H9 (cell line): ENCODE measurements at regions not wholly inside any gene's neighbourhood (a gene's known extent, or its start where the extent isn't known, plus 50 kb on each side); places are given as distances from the start of the nearest gene placed in this dataset.

Source experiments
- DNase-seq: peaks from one replicate; pipeline ENCODE4 v3.0.0-alpha.2; 2017
- H2AFZ ChIP-seq: one replicate; pipeline ENCODE4 v1.6.1; 2013; ENCODE audit warnings: mild to moderate bottlenecking, low read length, control low read depth, moderate library complexity
- H2AK5ac ChIP-seq: 2 replicates; pipeline ENCODE4 v1.6.1; 2013; ENCODE audit warnings: low read length, control low read depth, mixed read lengths; ENCODE audit not compliant: insufficient read length
- H2BK120ac ChIP-seq: one replicate; pipeline ENCODE4 v1.6.1; 2013; ENCODE audit warnings: low read depth, mild to moderate bottlenecking, low read length, control low read depth, inconsistent platforms; ENCODE audit not compliant: poor library complexity, severe bottlenecking
- H2BK12ac ChIP-seq: 2 replicates; pipeline ENCODE4 v1.6.1; 2013; ENCODE audit warnings: low read length, control low read depth, mixed read lengths, low read depth; ENCODE audit not compliant: insufficient read length
- H2BK15ac ChIP-seq: 2 replicates; pipeline ENCODE4 v1.6.1; 2013; ENCODE audit warnings: low read depth, low read length, control low read depth
- H2BK20ac ChIP-seq: one replicate; pipeline ENCODE4 v1.6.1; 2013; ENCODE audit warnings: low read depth, mild to moderate bottlenecking, low read length, control low read depth, inconsistent platforms; ENCODE audit not compliant: poor library complexity, severe bottlenecking
- H2BK5ac ChIP-seq: 2 replicates; pipeline ENCODE4 v1.6.1; 2013; ENCODE audit warnings: low read length, control low read depth, mixed read lengths; ENCODE audit not compliant: insufficient read length
- H3K14ac ChIP-seq: 2 replicates; pipeline ENCODE4 v1.6.1; 2013; ENCODE audit warnings: low read length, control low read depth; ENCODE audit not compliant: insufficient read depth
- H3K18ac ChIP-seq: 2 replicates; pipeline ENCODE4 v1.6.1; 2013; ENCODE audit warnings: low read depth, mild to moderate bottlenecking, mixed read lengths, low read length, control low read depth; ENCODE audit not compliant: insufficient read length
- H3K23ac ChIP-seq: 2 replicates; pipeline ENCODE4 v1.6.1; 2013; ENCODE audit warnings: low read length, control low read depth, mixed read lengths, low read depth; ENCODE audit not compliant: insufficient read length
- H3K23me2 ChIP-seq: 2 replicates; pipeline ENCODE4 v1.6.1; 2013; ENCODE audit warnings: low read depth, mild to moderate bottlenecking, mixed read lengths, low read length, control low read depth; ENCODE audit not compliant: insufficient read length, poor library complexity, severe bottlenecking
- H3K27ac ChIP-seq: 2 replicates; pipeline ENCODE4 v1.5.1; 2013; ENCODE audit warnings: low read length, control low read depth, mixed read lengths, low read depth; ENCODE audit not compliant: insufficient read length
- H3K27me3 ChIP-seq: 2 replicates; pipeline ENCODE4 v1.6.1; 2013; ENCODE audit warnings: low read length, control low read depth, inconsistent platforms; ENCODE audit not compliant: insufficient read depth
- H3K4ac ChIP-seq: 2 replicates; pipeline ENCODE4 v1.6.1; 2013; ENCODE audit warnings: low read depth, mild to moderate bottlenecking, control low read depth, inconsistent platforms, low read length, moderate library complexity
- H3K4me1 ChIP-seq: 2 replicates; pipeline ENCODE4 v1.6.1; 2013; ENCODE audit warnings: low read length, control low read depth, inconsistent platforms; ENCODE audit not compliant: insufficient read depth
- H3K4me2 ChIP-seq: 2 replicates; pipeline ENCODE4 v1.6.1; 2013; ENCODE audit warnings: low read length, control low read depth, mixed read lengths; ENCODE audit not compliant: insufficient read length, insufficient read depth
- H3K56ac ChIP-seq: 2 replicates; pipeline ENCODE4 v1.6.1; 2013; ENCODE audit warnings: low read depth, mild to moderate bottlenecking, mixed read lengths, low read length, control low read depth; ENCODE audit not compliant: insufficient read length
- H3K79me1 ChIP-seq: 2 replicates; pipeline ENCODE4 v1.6.1; 2013; ENCODE audit warnings: low read depth, mild to moderate bottlenecking, moderate library complexity, low read length, control low read depth, inconsistent platforms; ENCODE audit not compliant: insufficient read depth, poor library complexity, severe bottlenecking
- H3K79me2 ChIP-seq: 2 replicates; pipeline ENCODE4 v1.6.1; 2013; ENCODE audit warnings: low read length, control low read depth, inconsistent platforms; ENCODE audit not compliant: insufficient read depth
- H3K9ac ChIP-seq: 2 replicates; pipeline ENCODE4 v1.6.1; 2013; ENCODE audit warnings: low read length, control low read depth, mixed read lengths; ENCODE audit not compliant: insufficient read length; ENCODE audit errors: extremely low read depth
- H3K9me3 ChIP-seq: one replicate; pipeline ENCODE4 v1.6.1; 2013; ENCODE audit warnings: low read depth, low read length, inconsistent platforms; ENCODE audit not compliant: control insufficient read depth
- H3T11ph ChIP-seq: one replicate; pipeline ENCODE4 v1.6.1; 2013; ENCODE audit warnings: mild to moderate bottlenecking, low read length, control low read depth, inconsistent platforms
- H4K20me1 ChIP-seq: one replicate; pipeline ENCODE4 v1.6.1; 2013; ENCODE audit not compliant: control insufficient read depth, insufficient read length, insufficient read depth
- H4K5ac ChIP-seq: 2 replicates; pipeline ENCODE4 v1.6.1; 2013; ENCODE audit warnings: low read depth, mild to moderate bottlenecking, mixed read lengths, low read length, control low read depth; ENCODE audit not compliant: insufficient read length
- H4K8ac ChIP-seq: replicated peaks from 2 replicates; pipeline ENCODE4 v1.6.1; 2013; ENCODE audit warnings: low read length, control low read depth, mixed read lengths, low read depth; ENCODE audit not compliant: insufficient read length
- H4K91ac ChIP-seq: 2 replicates; pipeline ENCODE4 v1.6.1; 2013; ENCODE audit warnings: low read depth, mild to moderate bottlenecking, moderate library complexity, mixed read lengths, low read length, control low read depth; ENCODE audit not compliant: insufficient read length
- H3K27ac Mint-ChIP-seq, 3 experiments: 2 replicates in 2 of 3; 3 replicates in 1 of 3; pipeline ENCODE4 v1.8.0; 2020 to 2021; ENCODE audit warnings: mixed read lengths in 3 of 3, mild to moderate bottlenecking in 1 of 3, moderate library complexity in 1 of 3
- H3K27me3 Mint-ChIP-seq: 2 replicates; pipeline ENCODE4 v1.8.0; 2021; ENCODE audit warnings: low read depth, mild to moderate bottlenecking, moderate library complexity, mixed read lengths
- H3K36me3 Mint-ChIP-seq, 3 experiments: 2 replicates in 2 of 3; 3 replicates in 1 of 3; pipeline ENCODE4 v1.8.0; 2020 to 2021; ENCODE audit warnings: low read depth in 3 of 3, mixed read lengths in 3 of 3; ENCODE audit not compliant: insufficient read depth in 1 of 3
- H3K4me1 Mint-ChIP-seq, 2 experiments: 2 replicates each; pipeline ENCODE4 v1.8.0; 2020; ENCODE audit warnings: mixed read lengths in 2 of 2
- H3K4me3 Mint-ChIP-seq, 2 experiments: 2 replicates in 1 of 2; 3 replicates in 1 of 2; pipeline ENCODE4 v1.8.0; 2020 to 2021; ENCODE audit warnings: mild to moderate bottlenecking in 2 of 2, mixed read lengths in 2 of 2, moderate library complexity in 1 of 2
- H3K9me3 Mint-ChIP-seq, 2 experiments: 2 replicates in 1 of 2; 3 replicates in 1 of 2; pipeline ENCODE4 v1.8.0; 2020; ENCODE audit warnings: mild to moderate bottlenecking in 2 of 2, mixed read lengths in 2 of 2, moderate library complexity in 1 of 2
- WGBS: extraction: QIAGEN DNeasy Blood & Tissue Kit; methylation state at CpG from one replicate; pipeline ENCODE4 v1.1.7; 2013; ENCODE audit warnings: missing lambda C conversion rate, low lambda C conversion rate, mixed read lengths; ENCODE audit not compliant: insufficient read length; ENCODE audit errors: extremely low coverage; 5-methylcytosine and 5-hydroxymethylcytosine counted together
- TF ChIP-seq, protein P1 (sequence below): fragments of 200-600 bp; sonication (generic); conservative IDR thresholded peaks from 3 replicates; pipeline ENCODE4 v1.8.0; 2021; ENCODE audit warnings: antibody characterized with exemption, mild to moderate bottlenecking

DNA sequence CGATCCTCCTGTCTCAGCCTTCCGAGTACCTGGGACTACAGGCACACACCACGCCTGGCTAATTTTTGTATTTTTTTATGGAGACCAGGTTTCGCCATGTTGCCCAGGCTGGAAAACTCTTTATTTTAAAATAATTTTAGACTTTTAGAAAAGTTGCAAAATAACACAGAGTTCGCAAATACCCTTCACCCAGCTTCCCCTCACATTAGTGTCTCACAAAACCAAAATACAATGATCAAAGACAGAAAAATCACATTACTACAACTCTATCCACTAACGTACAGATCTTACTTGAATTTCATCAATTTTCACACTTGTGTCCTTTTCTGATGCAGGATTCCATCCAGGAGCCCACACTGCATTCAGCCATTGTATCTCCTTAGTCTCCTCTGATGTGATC is 58.8 kb upstream of the ERRFI1 start:
- WGBS = 100% methylated on average over 1 of the region's 6 CpGs
- peaks cover 3% of the 10 kb centered on the region; the same call in 1 of the 2 replicates for H3K27me3 Mint-ChIP-seq

More for the DNA sequence above, 58.8 kb upstream of the ERRFI1 start:
- Mint-ChIP-seq H3K4me3 (no peak overlapping the region), H3K9me3 (peaks cover 0 to 2% of the 10 kb centered on the region in 2 experiments; a peak in 3 of 5 replicates), H3K27ac (no peak overlapping the region), H3K36me3 (no peaks in the 10 kb centered on the region), H3K4me1 (peaks cover 0 to 7% of the 10 kb centered on the region in 2 experiments; a peak in 2 of 4 replicates)
- no peak overlapping the region for H3K9ac ChIP-seq
- H3K79me2 ChIP-seq = no peaks in the 10 kb centered on the region
- H3K4me1 ChIP-seq = no peaks in the 10 kb centered on the region
- no peak overlapping the region for H3K18ac ChIP-seq
- TF ChIP-seq, protein P1, sequence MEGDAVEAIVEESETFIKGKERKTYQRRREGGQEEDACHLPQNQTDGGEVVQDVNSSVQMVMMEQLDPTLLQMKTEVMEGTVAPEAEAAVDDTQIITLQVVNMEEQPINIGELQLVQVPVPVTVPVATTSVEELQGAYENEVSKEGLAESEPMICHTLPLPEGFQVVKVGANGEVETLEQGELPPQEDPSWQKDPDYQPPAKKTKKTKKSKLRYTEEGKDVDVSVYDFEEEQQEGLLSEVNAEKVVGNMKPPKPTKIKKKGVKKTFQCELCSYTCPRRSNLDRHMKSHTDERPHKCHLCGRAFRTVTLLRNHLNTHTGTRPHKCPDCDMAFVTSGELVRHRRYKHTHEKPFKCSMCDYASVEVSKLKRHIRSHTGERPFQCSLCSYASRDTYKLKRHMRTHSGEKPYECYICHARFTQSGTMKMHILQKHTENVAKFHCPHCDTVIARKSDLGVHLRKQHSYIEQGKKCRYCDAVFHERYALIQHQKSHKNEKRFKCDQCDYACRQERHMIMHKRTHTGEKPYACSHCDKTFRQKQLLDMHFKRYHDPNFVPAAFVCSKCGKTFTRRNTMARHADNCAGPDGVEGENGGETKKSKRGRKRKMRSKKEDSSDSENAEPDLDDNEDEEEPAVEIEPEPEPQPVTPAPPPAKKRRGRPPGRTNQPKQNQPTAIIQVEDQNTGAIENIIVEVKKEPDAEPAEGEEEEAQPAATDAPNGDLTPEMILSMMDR = no peak
- no peak for DNase-seq
- H3K27me3 ChIP-seq = no peaks in the 10 kb centered on the region; the same call in 1 of the 2 replicates
- no peak overlapping the region for H3K14ac ChIP-seq
- H4K20me1 ChIP-seq = no peaks in the 10 kb centered on the region
- H3K56ac ChIP-seq = no peak overlapping the region
- H3K23ac ChIP-seq = no peak overlapping the region
- H3K23me2 ChIP-seq = no peaks in the 10 kb centered on the region
- H2BK20ac ChIP-seq = no peak overlapping the region
- no peak overlapping the region for H3T11ph ChIP-seq
- no peak overlapping the region for H3K4me2 ChIP-seq
- no peak overlapping the region for H2BK5ac ChIP-seq
- H3K27ac ChIP-seq = no peak overlapping the region
- H2AK5ac ChIP-seq = no peak overlapping the region
- no peak overlapping the region for H4K5ac ChIP-seq
- no peak overlapping the region for H2BK12ac ChIP-seq
- H2BK15ac ChIP-seq = no peak overlapping the region
- H2BK120ac ChIP-seq = no peak overlapping the region
- no peaks in the 10 kb centered on the region for H3K9me3 ChIP-seq
- no peak overlapping the region for H3K4ac ChIP-seq
- no peaks in the 10 kb centered on the region for H3K79me1 ChIP-seq
- H4K91ac ChIP-seq = no peak overlapping the region
- no peak overlapping the region for H2AFZ ChIP-seq
- no peak overlapping the region for H4K8ac ChIP-seq
